ENCODE measurements at regions not wholly inside any gene's neighbourhood (a gene's known extent, or its start where the extent isn't known, plus 50 kb on each side); places are given as distances from the start of the nearest gene placed in this dataset.

- no peak overlapping the region for H3K4me3 ChIP-seq
- no peaks in the 10 kb centered on the region for H3K36me3 ChIP-seq
- no peaks in the 10 kb centered on the region; the same call in 1 of the 2 replicates for H3K27me3 ChIP-seq (replicated peaks)
- H3K9me3 ChIP-seq (replicated peaks): no peaks in the 10 kb centered on the region
- H3K27ac ChIP-seq: no peak overlapping the region
- H3K4me1 ChIP-seq (replicated peaks): no peaks in the 10 kb centered on the region
- no peak for DNase-seq (ENCODE audit: low read depth in 1 of 2, low spot score in 2 of 2)
Observed at GRCh38 chr1:208640295-208640694, 396.1 kb upstream of the PLXNA2 start.

- Histone ChIP-seq H3K4me1 (replicated peaks) (no peaks in the 10 kb centered on the region), H3K9me3 (replicated peaks) (no peaks in the 10 kb centered on the region), H3K27ac (no peak overlapping the region), H3K36me3 (no peaks in the 10 kb centered on the region), H3K4me3 (no peak overlapping the region), H3K27me3 (replicated peaks) (no peaks in the 10 kb centered on the region)
- no peak for DNase-seq (ENCODE audit: low read depth in 1 of 2, low spot score in 2 of 2)
Observed at GRCh38 chr1:208641579-208642280, 397.5 kb upstream of the PLXNA2 start.

- H3K4me3 ChIP-seq: no peak overlapping the region
- no peaks in the 10 kb centered on the region for H3K4me1 ChIP-seq (replicated peaks)
- H3K27me3 ChIP-seq (replicated peaks): no peaks in the 10 kb centered on the region
- no peaks in the 10 kb centered on the region for H3K9me3 ChIP-seq (replicated peaks)
- no peaks in the 10 kb centered on the region for H3K36me3 ChIP-seq
- DNase-seq (ENCODE audit: low read depth in 1 of 2, low spot score in 2 of 2): no peak
- no peak overlapping the region for H3K27ac ChIP-seq
Observed at GRCh38 chr1:208643005-208643597, 398.9 kb upstream of the PLXNA2 start.

DNA sequence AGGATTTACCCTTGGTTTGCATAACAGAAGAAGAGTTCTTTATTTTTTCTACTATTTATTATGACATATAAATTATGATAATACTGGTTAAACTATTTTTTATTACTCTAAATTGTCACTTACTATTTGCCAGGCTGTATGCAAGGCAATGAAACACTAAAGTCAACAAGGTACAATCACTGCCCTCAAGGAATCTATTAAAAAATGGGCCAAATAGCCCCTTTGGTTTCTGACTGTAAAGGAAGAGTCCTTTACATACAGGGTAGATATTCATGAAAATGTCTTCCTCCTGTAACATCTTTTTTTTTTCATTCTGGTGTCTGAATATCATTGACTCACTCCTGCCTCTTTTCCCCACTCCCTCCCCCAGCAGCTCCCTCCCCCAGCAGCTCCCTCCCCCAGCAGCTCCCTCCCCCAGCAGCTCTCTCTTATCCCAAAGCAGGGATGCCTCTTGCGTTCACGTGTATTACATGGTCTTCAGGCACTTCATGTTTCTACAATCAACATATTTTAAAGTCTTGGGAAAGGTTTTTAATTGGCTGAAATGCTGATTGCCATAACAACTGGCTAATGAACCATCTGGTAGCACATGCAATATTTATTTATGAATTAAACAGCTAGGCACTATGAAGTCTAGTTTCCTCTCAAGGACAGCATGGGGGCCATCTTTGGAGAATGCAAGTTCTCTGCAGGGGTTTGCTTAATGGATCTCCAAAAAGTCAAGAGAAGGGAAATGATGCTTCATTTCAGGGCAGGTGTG, 400.4 kb upstream of the PLXNA2 start:
- Histone ChIP-seq H3K27ac (no peak overlapping the region), H3K4me1 (replicated peaks) (no peaks in the 10 kb centered on the region), H3K27me3 (replicated peaks) (no peaks in the 10 kb centered on the region), H3K4me3 (no peak overlapping the region), H3K36me3 (no peaks in the 10 kb centered on the region), H3K9me3 (replicated peaks) (no peaks in the 10 kb centered on the region)
- DNase-seq (ENCODE audit: low read depth in 1 of 2, low spot score in 2 of 2): no peak

GRCh38 chr1:208646431-208646830, 402.2 kb upstream of the PLXNA2 start:
- Histone ChIP-seq H3K4me1 (replicated peaks) (no peaks in the 10 kb centered on the region), H3K4me3 (no peak overlapping the region), H3K27me3 (replicated peaks) (no peaks in the 10 kb centered on the region), H3K27ac (no peak overlapping the region), H3K9me3 (replicated peaks) (no peaks in the 10 kb centered on the region), H3K36me3 (no peaks in the 10 kb centered on the region)
- DNase-seq (ENCODE audit: low read depth in 1 of 2, low spot score in 2 of 2): no peak

- no peaks in the 10 kb centered on the region for H3K36me3 ChIP-seq
- no peaks in the 10 kb centered on the region for H3K4me1 ChIP-seq (replicated peaks)
- H3K27me3 ChIP-seq (replicated peaks): no peaks in the 10 kb centered on the region
- no peaks in the 10 kb centered on the region for H3K9me3 ChIP-seq (replicated peaks)
- no peak for DNase-seq (ENCODE audit: low read depth in 1 of 2, low spot score in 2 of 2)
- H3K27ac ChIP-seq: no peak overlapping the region
- H3K4me3 ChIP-seq: no peak overlapping the region
Observed at GRCh38 chr1:208648146-208648545, 404.0 kb upstream of the PLXNA2 start.

GRCh38 chr1:208652296-208653160, 408.3 kb upstream of the PLXNA2 start:
- Histone ChIP-seq H3K4me3 (no peak overlapping the region), H3K27me3 (replicated peaks) (no peaks in the 10 kb centered on the region), H3K27ac (no peak overlapping the region), H3K36me3 (no peaks in the 10 kb centered on the region), H3K9me3 (replicated peaks) (no peaks in the 10 kb centered on the region), H3K4me1 (replicated peaks) (0 out of 2 replicates have a peak, but pooled peaks cover 3% of the 10 kb centered on the region)
- DNase-seq (ENCODE audit: low read depth in 1 of 2, low spot score in 2 of 2): peak; percentile 53 to 57

DNA sequence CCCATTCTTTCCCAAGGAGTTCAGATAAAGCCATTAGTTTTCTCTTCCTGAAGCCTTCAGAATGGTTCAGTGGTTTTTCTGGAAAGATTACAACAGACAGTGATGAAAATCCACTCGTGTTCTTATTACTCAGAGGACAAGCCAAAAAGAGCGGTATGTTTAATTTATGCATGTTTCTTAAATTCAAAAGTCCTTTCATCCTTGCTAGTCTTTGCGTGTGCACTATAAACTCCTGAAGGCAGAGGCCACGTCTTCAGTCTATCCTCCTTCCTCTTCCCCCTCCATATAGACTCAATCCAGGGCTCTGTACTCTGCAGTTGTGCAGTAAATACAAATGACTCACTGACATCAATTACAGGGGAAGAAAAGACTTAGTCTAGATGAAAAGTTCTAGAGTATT, 409.2 kb upstream of the PLXNA2 start:
- H3K4me1 ChIP-seq (replicated peaks): 0 out of 2 replicates have a peak, but pooled peaks cover 3% of the 10 kb centered on the region
- no peak for DNase-seq (ENCODE audit: low read depth in 1 of 2, low spot score in 2 of 2)

DNA sequence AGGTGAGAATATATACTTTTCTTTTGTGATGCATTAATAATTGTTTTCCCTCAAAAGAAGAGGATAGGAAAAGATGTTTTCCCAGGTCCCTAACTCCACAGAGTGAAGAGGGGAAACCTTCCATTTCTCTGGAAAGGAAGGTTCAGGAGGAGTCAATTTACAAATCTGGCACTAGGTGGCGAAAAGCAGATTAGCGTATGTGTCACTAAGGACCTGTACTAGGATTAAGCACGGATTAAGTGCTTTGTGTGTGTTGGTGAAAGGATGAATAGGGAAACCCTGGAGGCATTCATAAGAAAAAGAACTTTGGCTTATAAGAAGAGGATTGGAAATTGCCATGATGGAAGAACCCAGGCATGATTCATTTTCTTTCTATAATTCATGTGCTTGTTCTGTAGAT, 410.1 kb upstream of the PLXNA2 start:
- 0 out of 2 replicates have a peak, but pooled peaks cover 3% of the 10 kb centered on the region for H3K4me1 ChIP-seq (replicated peaks)
- H3K36me3 ChIP-seq: no peaks in the 10 kb centered on the region
- no peaks in the 10 kb centered on the region for H3K9me3 ChIP-seq (replicated peaks)
- no peak overlapping the region for H3K27ac ChIP-seq
- H3K27me3 ChIP-seq (replicated peaks): no peaks in the 10 kb centered on the region
- H3K4me3 ChIP-seq: no peak overlapping the region
- DNase-seq (ENCODE audit: low read depth in 1 of 2, low spot score in 2 of 2): peak in 1 of 2 experiments; percentile 23

More for the DNA sequence above, 409.2 kb upstream of the PLXNA2 start:
- H3K27me3 ChIP-seq (replicated peaks): no peaks in the 10 kb centered on the region
- H3K4me3 ChIP-seq: no peak overlapping the region
- no peaks in the 10 kb centered on the region for H3K9me3 ChIP-seq (replicated peaks)
- no peak overlapping the region for H3K27ac ChIP-seq
- no peaks in the 10 kb centered on the region for H3K36me3 ChIP-seq

- no peak overlapping the region for H3K4me3 ChIP-seq
- H3K27ac ChIP-seq: no peak overlapping the region
- no peaks in the 10 kb centered on the region for H3K9me3 ChIP-seq (replicated peaks)
- peaks cover 7% of the 10 kb centered on the region for H3K27me3 ChIP-seq (replicated peaks)
- H3K4me1 ChIP-seq (replicated peaks): no peaks in the 10 kb centered on the region
- H3K36me3 ChIP-seq: no peaks in the 10 kb centered on the region
- DNase-seq (ENCODE audit: low read depth in 1 of 2, low spot score in 2 of 2): no peak
Observed at GRCh38 chr1:208665936-208666335, 421.8 kb upstream of the PLXNA2 start.

DNA sequence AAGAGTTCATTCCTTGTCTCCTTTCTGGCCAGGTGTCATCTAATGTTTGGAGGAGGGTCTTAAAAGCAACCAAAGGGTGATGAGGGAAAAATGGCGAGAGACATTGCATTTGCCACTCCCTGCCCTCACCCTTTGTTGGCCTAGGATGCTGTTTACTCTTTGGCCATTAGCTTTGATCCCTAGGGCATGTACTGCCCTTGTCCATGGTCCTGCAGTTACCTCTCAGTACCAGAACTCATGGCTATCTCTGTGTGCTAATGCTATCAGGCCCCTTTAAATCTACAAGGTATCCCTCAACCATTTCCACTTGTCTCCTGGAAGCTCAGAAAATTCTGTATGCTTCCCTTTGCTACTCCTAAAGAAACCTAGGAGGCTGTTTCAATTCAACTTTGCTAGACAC, 424.8 kb upstream of the PLXNA2 start:
- no peaks in the 10 kb centered on the region for H3K9me3 ChIP-seq (replicated peaks)
- H3K4me3 ChIP-seq: no peak overlapping the region
- H3K27ac ChIP-seq: no peak overlapping the region
- H3K27me3 ChIP-seq (replicated peaks): peaks cover 7% of the 10 kb centered on the region; the same call in 1 of the 2 replicates
- H3K4me1 ChIP-seq (replicated peaks): no peaks in the 10 kb centered on the region
- H3K36me3 ChIP-seq: no peaks in the 10 kb centered on the region
- no peak for DNase-seq (ENCODE audit: low read depth in 1 of 2, low spot score in 2 of 2)

DNA sequence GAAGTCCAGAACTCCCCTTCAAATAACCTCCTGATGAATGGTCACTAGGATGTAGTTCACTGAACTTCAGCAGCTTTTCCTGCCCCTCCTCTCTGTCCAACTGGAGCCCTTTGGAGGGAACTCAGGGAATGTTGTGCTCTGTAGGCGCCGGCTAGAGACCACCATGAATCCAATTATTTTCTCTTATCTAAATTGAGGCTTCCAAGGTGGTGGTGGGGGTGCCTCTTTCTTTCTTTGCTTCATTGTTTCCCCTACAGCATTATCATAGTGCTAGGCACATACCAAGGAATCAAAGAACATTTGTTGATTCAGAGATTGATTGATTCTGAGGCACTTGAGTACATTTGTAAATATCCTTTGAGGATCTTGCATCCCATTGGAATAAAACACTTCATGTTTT, 426.6 kb upstream of the PLXNA2 start:
- H3K27me3 ChIP-seq (replicated peaks): peaks cover 7% of the 10 kb centered on the region; the same call in 1 of the 2 replicates
- no peak overlapping the region for H3K27ac ChIP-seq
- H3K36me3 ChIP-seq: no peaks in the 10 kb centered on the region
- H3K9me3 ChIP-seq (replicated peaks): no peaks in the 10 kb centered on the region
- no peaks in the 10 kb centered on the region for H3K4me1 ChIP-seq (replicated peaks)
- no peak for DNase-seq (ENCODE audit: low read depth in 1 of 2, low spot score in 2 of 2)
- no peak overlapping the region for H3K4me3 ChIP-seq

DNA sequence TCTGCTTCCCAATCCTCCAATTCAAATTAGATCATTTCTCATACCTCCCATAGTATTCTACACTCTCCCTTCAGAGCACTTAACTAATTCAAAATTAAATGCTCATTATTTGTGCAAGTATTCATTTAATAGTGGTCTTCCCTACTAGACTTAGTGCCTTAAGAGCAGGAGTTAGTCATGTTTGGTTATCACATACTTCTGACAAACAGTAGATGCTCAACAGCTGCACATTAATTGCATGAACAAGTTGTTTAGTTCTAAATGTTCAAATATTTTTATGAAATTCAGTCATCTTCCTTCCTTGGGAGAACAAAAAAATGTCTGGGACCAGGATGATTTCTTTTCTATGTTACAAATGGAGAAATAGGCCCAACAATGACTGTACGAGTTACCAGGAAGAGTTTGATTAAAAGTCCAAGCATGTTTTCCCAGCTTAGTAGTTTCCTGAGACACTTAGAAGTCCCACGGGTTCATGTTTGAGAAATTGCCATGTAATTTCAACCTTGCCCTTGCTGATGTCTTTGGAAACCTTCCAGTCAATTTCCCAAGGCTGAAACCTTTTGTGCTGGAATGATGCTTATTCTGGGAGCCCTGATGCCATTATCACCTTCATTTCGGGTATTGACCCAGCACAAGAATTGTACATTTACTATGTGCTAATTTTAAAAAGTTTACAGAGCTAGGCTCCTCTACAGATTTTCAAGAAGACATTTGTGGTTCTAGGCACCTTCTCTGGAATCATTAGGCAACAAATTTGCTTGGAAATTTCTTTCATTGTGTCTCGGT, 437.9 kb upstream of the PLXNA2 start:
- Histone ChIP-seq H3K27me3 (replicated peaks) (no peaks in the 10 kb centered on the region), H3K4me1 (replicated peaks) (no peaks in the 10 kb centered on the region), H3K27ac (no peak overlapping the region), H3K36me3 (no peaks in the 10 kb centered on the region), H3K4me3 (no peak overlapping the region), H3K9me3 (replicated peaks) (no peaks in the 10 kb centered on the region)
- no peak for DNase-seq (ENCODE audit: low read depth in 1 of 2, low spot score in 2 of 2)

Measured in SJSA1 (cell line).